SK-N-MC (cell line): ENCODE measurements at regions not wholly inside any gene's neighbourhood (a gene's known extent, or its start where the extent isn't known, plus 50 kb on each side); places are given as distances from the start of the nearest gene placed in this dataset.
"Not testable (repeated sequence)": the region's sequence is repeated elsewhere in the genome, so short reads cannot be mapped to it uniquely, and the experiment has no call there.

ENCODE experiments used
- DNase-seq: peaks from one replicate; pipeline ENCODE4 v3.0.0-alpha.2; 2011; ENCODE audit warnings: low read depth, low spot score
- H3K27ac ChIP-seq: fragments of 200-600 bp; sonication (generic); 2 replicates; pipeline ENCODE4 v1.5.1; 2016; ENCODE audit warnings: mixed run types
- H3K36me3 ChIP-seq: fragments of 200-600 bp; sonication (generic); 2 replicates; pipeline ENCODE4 v1.6.1; 2017; ENCODE audit warnings: antibody characterized with exemption, low read length, mixed read lengths; ENCODE audit not compliant: insufficient read depth
- H3K4me3 ChIP-seq: fragments of 200-600 bp; sonication (generic); 2 replicates; pipeline ENCODE4 v1.5.1; 2016
- H3K9ac ChIP-seq: fragments of 200-600 bp; sonication (generic); 2 replicates; pipeline ENCODE4 v1.8.0; 2017; ENCODE audit warnings: mixed run types, mixed read lengths; ENCODE audit not compliant: insufficient read length
- H3K9me3 ChIP-seq: fragments of 200-600 bp; sonication (generic); 2 replicates; pipeline ENCODE4 v1.6.1; 2017; ENCODE audit warnings: low read depth, mild to moderate bottlenecking, antibody characterized with exemption, low read length, moderate library complexity, mixed read lengths
- EZH2 ChIP-seq: fragments of 200-600 bp; sonication (generic); IDR thresholded peaks from one replicate; pipeline ENCODE4 v1.6.1; 2017; ENCODE audit warnings: antibody characterized with exemption
- FOXP2 ChIP-seq: optimal IDR thresholded peaks from 2 replicates; pipeline ENCODE3; 2011; ENCODE audit warnings: mild to moderate bottlenecking, moderate library complexity; ENCODE audit not compliant: insufficient read depth; ENCODE audit errors: extremely low read length, control extremely low read depth
- POLR2AphosphoS5 ChIP-seq: IDR thresholded peaks from 2 replicates; pipeline ENCODE4 v1.6.1; 2012; ENCODE audit warnings: mild to moderate bottlenecking, low read depth, low read length, borderline replicate concordance

DNA sequence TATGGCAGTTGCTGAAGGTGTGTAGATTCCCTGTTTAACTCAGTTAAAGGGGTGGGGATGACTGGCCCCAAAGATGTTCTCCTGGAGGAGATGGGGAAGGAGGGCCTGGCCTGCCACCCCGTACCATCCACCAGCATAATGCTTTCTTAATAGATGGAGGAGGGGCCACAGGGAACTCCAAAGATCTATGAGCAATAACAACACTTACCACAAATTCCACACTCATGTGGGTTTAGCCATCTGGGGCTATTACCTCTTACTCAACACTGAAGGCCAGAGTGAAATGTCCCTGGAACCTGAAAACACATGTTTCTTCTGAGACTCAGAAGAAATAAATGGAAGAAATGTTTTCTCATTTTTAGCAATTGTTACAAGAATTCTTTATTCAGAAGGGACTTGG, 259.0 kb downstream of the CXCL12 start:
- Histone ChIP-seq H3K36me3 (no peaks in the 10 kb centered on the region), H3K4me3 (no peak overlapping the region), H3K9me3 (no peaks in the 10 kb centered on the region), H3K27ac (no peak overlapping the region), H3K9ac (no peak overlapping the region)
- no peak for DNase-seq
- TF ChIP-seq EZH2, result no peak
- TF ChIP-seq FOXP2, result no peak
- no peak for TF ChIP-seq POLR2AphosphoS5

DNA sequence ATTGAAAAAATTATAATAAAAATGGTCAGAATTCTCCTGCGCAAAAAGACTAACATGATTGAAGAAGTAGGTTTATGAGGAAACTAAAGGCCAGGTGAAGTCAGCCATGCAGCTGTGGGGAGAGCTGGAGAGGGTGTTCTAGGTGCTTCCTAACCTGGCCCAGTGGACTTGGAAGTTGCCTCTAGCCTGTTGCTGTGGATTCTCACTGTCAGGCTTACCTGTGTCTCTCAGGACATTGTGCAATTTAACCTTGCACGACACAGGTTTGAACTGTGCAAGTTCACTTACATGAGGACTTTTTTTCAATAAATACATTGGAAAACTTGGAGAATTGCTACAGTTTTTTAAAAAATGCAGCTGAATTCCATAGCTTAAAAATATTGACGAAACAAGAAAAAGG, 266.4 kb downstream of the CXCL12 start:
- TF ChIP-seq EZH2 (no peak), FOXP2 (no peak)
- Histone ChIP-seq H3K27ac (no peak overlapping the region), H3K9me3 (no peaks in the 10 kb centered on the region), H3K36me3 (no peaks in the 10 kb centered on the region), H3K9ac (no peak overlapping the region), H3K4me3 (no peak overlapping the region)
- no peak for DNase-seq

DNA sequence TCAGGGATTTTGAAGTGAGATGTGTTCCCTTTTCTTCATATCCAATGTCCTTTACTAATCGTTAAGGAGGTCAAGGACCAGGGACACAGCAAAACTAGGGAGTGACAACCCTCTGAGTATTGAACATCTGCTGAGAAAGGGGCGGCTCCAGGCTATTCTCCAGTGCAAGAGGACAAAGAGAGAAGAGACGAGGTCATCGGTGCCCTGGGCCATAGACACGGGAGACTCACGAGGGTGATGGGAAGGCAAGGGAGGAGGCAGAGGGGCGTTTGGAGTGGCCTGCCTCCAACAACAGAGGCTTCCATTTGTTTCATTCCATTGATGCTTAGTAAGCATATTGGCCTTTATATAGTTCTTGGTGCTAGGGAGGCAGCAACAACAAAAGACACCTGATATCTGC, 268.4 kb downstream of the CXCL12 start:
- no peak overlapping the region for H3K27ac ChIP-seq
- no peak overlapping the region for H3K4me3 ChIP-seq
- DNase-seq, result no peak
- H3K9ac ChIP-seq, result no peak overlapping the region
- no peaks in the 10 kb centered on the region for H3K36me3 ChIP-seq
- TF ChIP-seq FOXP2 (no peak), POLR2AphosphoS5 (no peak), EZH2 (no peak)
- no peaks in the 10 kb centered on the region for H3K9me3 ChIP-seq

GRCh38 chr10:44115516-44115915, 269.4 kb downstream of the CXCL12 start:
- Histone ChIP-seq H3K27ac (no peak overlapping the region), H3K9ac (no peak overlapping the region), H3K36me3 (no peaks in the 10 kb centered on the region), H3K9me3 (no peaks in the 10 kb centered on the region), H3K4me3 (no peak overlapping the region)
- no peak for DNase-seq
- TF ChIP-seq EZH2 (no peak), POLR2AphosphoS5 (no peak), FOXP2 (no peak)

GRCh38 chr10:44114441-44114840, 270.5 kb downstream of the CXCL12 start:
- H3K27ac ChIP-seq, result no peak overlapping the region
- DNase-seq, result no peak
- TF ChIP-seq POLR2AphosphoS5 (no peak), EZH2 (no peak)
- no peaks in the 10 kb centered on the region for H3K9me3 ChIP-seq
- H3K9ac ChIP-seq, result no peak overlapping the region
- no peaks in the 10 kb centered on the region for H3K36me3 ChIP-seq
- H3K4me3 ChIP-seq, result no peak overlapping the region

- H3K27ac ChIP-seq, DNase-seq, H3K9ac ChIP-seq, H3K36me3 ChIP-seq, H3K4me3 ChIP-seq, H3K9me3 ChIP-seq: not testable (repeated sequence)
Observed at GRCh38 chr10:44112280-44112679, 272.6 kb downstream of the CXCL12 start.

GRCh38 chr10:44105696-44106095, 279.2 kb downstream of the CXCL12 start:
- Histone ChIP-seq H3K36me3 (no peaks in the 10 kb centered on the region), H3K4me3 (no peak overlapping the region)
- no peak for DNase-seq

DNA sequence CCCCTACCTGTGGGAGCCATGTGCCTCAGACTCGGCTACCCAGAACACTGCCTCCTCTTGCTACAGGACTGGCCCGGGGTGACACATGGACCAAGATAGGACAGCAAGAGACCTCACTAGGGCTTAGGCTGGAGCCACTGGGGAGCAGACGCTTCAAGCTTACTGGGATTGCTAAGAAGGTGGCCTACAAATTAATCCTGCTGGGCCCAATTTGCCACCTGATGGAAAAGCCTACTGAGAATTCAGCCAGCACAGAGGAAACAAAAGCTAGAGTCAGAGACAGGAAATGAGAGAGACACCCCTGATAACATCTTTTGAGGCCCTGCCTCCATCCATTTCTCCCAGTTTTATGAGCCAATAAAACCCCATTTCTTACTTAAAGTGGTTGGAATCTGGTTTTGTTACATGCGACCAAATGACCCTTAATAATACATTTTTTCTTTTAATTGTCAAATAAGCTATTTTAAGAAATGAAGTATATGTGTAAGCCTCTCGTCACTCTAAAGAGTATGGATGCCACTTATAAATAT, 282.1 kb downstream of the CXCL12 start:
- H3K36me3 ChIP-seq, result no peaks in the 10 kb centered on the region
- H3K9ac ChIP-seq, result no peak overlapping the region
- no peak overlapping the region for H3K4me3 ChIP-seq
- no peak for DNase-seq
- H3K27ac ChIP-seq, result no peak overlapping the region
- H3K9me3 ChIP-seq, result no peaks in the 10 kb centered on the region
- TF ChIP-seq EZH2 (no peak), FOXP2 (no peak), POLR2AphosphoS5 (no peak)

More at GRCh38 chr10:44105696-44106095, 279.2 kb downstream of the CXCL12 start:
- TF ChIP-seq EZH2, result no peak
- Histone ChIP-seq H3K9ac (no peak overlapping the region), H3K9me3 (no peaks in the 10 kb centered on the region), H3K27ac (no peak overlapping the region)

DNA sequence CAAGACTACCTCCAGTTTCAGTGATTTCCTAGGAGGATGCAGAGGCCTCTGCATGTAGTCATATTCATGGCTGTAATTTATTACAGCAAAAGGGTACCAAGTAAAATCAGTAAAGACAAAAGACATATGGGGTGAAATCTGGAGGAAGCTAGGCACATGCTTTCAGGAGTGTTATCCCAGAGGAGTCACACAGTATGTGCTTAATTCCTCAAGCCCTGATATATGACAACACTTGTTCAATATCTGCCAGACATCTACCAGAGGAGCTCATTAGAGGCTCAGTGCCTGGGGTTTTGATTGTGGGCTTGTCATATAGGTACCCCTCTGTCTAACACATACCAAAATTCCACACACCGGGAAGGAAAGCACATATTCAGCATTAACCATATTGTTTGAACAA, 283.8 kb downstream of the CXCL12 start:
- H3K9ac ChIP-seq, result no peak overlapping the region
- DNase-seq, result no peak
- TF ChIP-seq POLR2AphosphoS5 (no peak), EZH2 (no peak)
- H3K36me3 ChIP-seq, result no peaks in the 10 kb centered on the region
- H3K9me3 ChIP-seq, result no peaks in the 10 kb centered on the region
- H3K27ac ChIP-seq, result no peak overlapping the region
- H3K4me3 ChIP-seq, result no peak overlapping the region

- H3K27ac ChIP-seq, result no peak overlapping the region
- H3K36me3 ChIP-seq, result no peaks in the 10 kb centered on the region
- no peak for DNase-seq
- no peak overlapping the region for H3K4me3 ChIP-seq
- H3K9me3 ChIP-seq, result no peaks in the 10 kb centered on the region
- TF ChIP-seq EZH2 (no peak), FOXP2 (no peak), POLR2AphosphoS5 (no peak)
- no peak overlapping the region for H3K9ac ChIP-seq
Observed at GRCh38 chr10:44099511-44099910, 285.4 kb downstream of the CXCL12 start.

DNA sequence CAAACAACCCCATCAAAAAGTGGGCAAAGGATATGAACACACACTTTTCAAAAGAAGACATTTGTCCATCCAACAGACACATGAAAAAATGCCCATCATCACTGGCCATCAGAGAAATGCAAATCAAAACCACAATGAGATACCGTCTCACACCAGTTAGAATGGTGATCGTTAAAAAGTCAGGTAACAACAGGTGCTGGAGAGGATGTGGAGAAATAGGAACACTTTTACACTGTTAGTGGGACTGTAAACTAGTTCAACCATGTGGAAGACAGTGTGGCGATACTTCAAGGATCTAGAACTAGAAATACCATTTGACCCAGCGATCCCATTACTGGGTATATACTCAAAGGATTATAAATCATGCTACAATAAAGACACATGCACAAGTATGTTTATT, 288.7 kb downstream of the CXCL12 start:
- H3K27ac ChIP-seq, DNase-seq, H3K9ac ChIP-seq, H3K36me3 ChIP-seq, H3K4me3 ChIP-seq, H3K9me3 ChIP-seq: not testable (repeated sequence)
